GM13977 (cell line): ENCODE measurements at regions not wholly inside any gene's neighbourhood (a gene's known extent, or its start where the extent isn't known, plus 50 kb on each side); places are given as distances from the start of the nearest gene placed in this dataset.

Experiments
- DNase-seq: peaks from one replicate; pipeline ENCODE4 v3.0.0; 2012; ENCODE audit warnings: low spot score
- CTCF ChIP-seq: IDR thresholded peaks from 2 replicates; pipeline ENCODE4 v1.5.1; 2012; ENCODE audit warnings: mild to moderate bottlenecking, control low read depth; ENCODE audit not compliant: insufficient read depth; ENCODE audit errors: extremely low read depth, missing control alignments
- in situ Hi-C: fragments of 300-500 bp; cut with MboI; formaldehyde crosslinking; loops from one replicate; pipeline ENCODE4 v1.12.0; 2022; ENCODE audit warnings: low sequenced_read_pairs, low pct_unique_long_range_greater_than_20kb, mixed read lengths, inconsistent platforms; ENCODE audit not compliant: unreplicated experiment

- no peak for TF ChIP-seq CTCF
- DNase-seq: no peak
- in situ Hi-C loops: no loop called here
Measured at GRCh38 chr20:56835829-56836550, 206.9 kb downstream of the TFAP2C start.

GRCh38 chr20:56839222-56839621 is 210.1 kb downstream of the TFAP2C start:
- in situ Hi-C loops: no loop called here
- no peak for TF ChIP-seq CTCF
- no peak for DNase-seq

GRCh38 chr20:56839786-56840185 is 210.7 kb downstream of the TFAP2C start:
- no peak for DNase-seq
- in situ Hi-C loops: no loop called here
- TF ChIP-seq CTCF: no peak

GRCh38 chr20:56840716-56841261 is 211.7 kb downstream of the TFAP2C start:
- no peak for TF ChIP-seq CTCF
- no peak for DNase-seq
- in situ Hi-C loops: no loop called here

- TF ChIP-seq CTCF: no peak
- DNase-seq: no peak
- in situ Hi-C loops: no loop called here
Measured at GRCh38 chr20:56841346-56841908, 212.3 kb downstream of the TFAP2C start.

- TF ChIP-seq CTCF: no peak
- DNase-seq: no peak
- in situ Hi-C loops: no loop called here
Measured at GRCh38 chr20:56842056-56842455, 212.9 kb downstream of the TFAP2C start.
